Fibroblast of pulmonary artery (primary cell): ENCODE measurements at regions not wholly inside any gene's neighbourhood (a gene's known extent, or its start where the extent isn't known, plus 50 kb on each side); places are given as distances from the start of the nearest gene placed in this dataset.

Experiments
- DNase-seq: peaks from one replicate; pipeline ENCODE4 v3.0.0-alpha.2; 2010; ENCODE audit warnings: low read depth
- H3K4me3 ChIP-seq: replicated peaks from 2 replicates; pipeline ENCODE4 v1.5.1; 2011; ENCODE audit warnings: low read depth, mild to moderate bottlenecking, control low read depth, low read length, moderate library complexity
- CTCF ChIP-seq: IDR thresholded peaks from 2 replicates; pipeline ENCODE4 v1.5.1; 2011; ENCODE audit warnings: mild to moderate bottlenecking, control low read depth, low read length, inconsistent platforms; ENCODE audit errors: missing control alignments

- no peak for DNase-seq
- no peak overlapping the region for H3K4me3 ChIP-seq
- TF ChIP-seq CTCF = no peak
Measured at GRCh38 chr10:46233181-46233580, 53.6 kb upstream of the ANTXRL start.

- no peak for DNase-seq
- no peak for TF ChIP-seq CTCF
- H3K4me3 ChIP-seq = no peak overlapping the region
Measured at GRCh38 chr10:46234026-46234425, 52.8 kb upstream of the ANTXRL start.

DNA sequence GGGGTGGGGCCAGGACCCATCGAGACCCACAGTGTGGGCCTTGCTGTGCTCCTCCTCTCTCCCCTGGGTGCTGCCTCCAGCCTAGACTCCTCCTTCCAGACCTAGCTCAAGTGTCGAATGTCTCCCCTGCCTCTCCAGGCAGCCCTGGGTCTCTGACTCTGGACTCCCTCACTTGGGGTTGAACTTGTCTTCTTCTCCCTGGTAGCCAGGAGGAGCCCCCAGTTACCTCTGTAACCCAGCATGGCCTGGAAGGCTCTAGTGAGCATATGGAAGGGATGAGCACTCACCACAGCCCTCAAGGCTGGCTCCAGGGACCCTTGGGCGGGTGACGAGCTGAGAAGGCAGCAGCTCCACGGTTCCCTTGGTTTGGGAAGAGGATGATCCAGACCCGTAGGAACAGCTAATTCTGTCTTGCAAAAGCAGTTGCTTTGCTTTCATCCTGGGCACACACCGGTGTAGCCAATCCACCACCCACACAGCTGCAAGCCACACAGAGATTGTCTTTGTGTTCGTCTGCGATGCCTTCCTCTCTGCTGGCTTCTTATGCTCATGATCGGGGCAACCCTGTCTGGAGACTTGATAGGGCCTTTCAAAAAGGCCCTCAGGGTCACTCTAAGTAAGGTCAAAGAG lies 52.3 kb upstream of the ANTXRL start:
- DNase-seq = no peak
- no peak for TF ChIP-seq CTCF
- no peak overlapping the region for H3K4me3 ChIP-seq

- TF ChIP-seq CTCF = no peak
- H3K4me3 ChIP-seq = no peak overlapping the region
- no peak for DNase-seq
Measured at GRCh38 chr10:46235705-46236545, 50.9 kb upstream of the ANTXRL start.

GRCh38 chr10:46236546-46236887 lies 50.3 kb upstream of the ANTXRL start:
- no peak for TF ChIP-seq CTCF
- no peak overlapping the region for H3K4me3 ChIP-seq
- no peak for DNase-seq

DNA sequence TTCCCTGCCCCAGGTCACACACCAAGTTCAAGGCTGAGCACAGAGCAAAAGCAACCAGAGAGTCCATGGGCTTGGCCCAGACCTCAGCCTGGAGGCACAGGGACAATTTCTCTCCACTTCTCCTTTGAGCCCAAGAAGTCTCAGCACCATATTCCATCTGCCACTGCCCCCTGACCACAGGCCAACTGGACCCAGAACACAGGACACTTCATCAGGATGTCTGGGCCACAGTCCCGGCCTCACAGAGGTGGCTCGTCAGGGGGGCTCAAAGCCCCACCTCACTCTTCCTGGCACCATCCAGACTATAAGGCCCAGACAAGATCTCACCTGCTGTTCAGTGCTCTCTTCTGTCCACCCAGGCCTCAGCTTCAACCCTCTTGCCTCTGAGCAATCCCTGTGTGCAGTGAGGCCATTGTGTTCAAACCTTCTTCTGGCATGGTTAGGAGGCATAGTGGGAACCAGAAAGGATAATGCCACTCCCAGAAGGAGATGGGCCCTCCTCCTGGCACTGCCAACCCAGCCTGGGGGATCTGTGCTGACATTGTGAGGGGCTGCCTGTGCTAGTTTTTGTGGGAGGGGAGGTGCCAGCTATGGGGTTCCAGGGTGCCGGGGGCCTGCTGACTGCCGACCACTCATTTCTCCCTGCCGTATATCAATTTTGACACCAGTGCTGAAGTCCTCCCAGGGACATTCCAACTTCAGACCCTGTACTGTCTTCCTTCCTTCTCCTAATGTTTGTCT lies 49.7 kb upstream of the ANTXRL start:
- no peak for DNase-seq
- H3K4me3 ChIP-seq = no peak overlapping the region
- TF ChIP-seq CTCF = no peak
